ENCODE measurements at regions not wholly inside any gene's neighbourhood (a gene's known extent, or its start where the extent isn't known, plus 50 kb on each side); places are given as distances from the start of the nearest gene placed in this dataset.

- H3K9me3 ChIP-seq (ENCODE audit: control insufficient read depth, insufficient read depth, low read depth, low read length), result no peaks in the 10 kb centered on the region
- DNase-seq (ENCODE audit: low read depth, low spot score) (no peak), ATAC-seq (no peak)
- H3K27ac ChIP-seq (ENCODE audit: low read length), result no peak overlapping the region
- in situ Hi-C loops (cut with HindIII; ENCODE audit: low pct_unique_long_range_greater_than_20kb, low sequenced_read_pairs), result no loop called here
- CTCF ChIA-PET, result no interaction called here
- intact Hi-C loops (cut with micrococcal nuclease; ENCODE audit: unreplicated experiment), result no loop called here
- H3K4me3 ChIP-seq (ENCODE audit: low read depth in 2 of 2, low read length in 2 of 2), result no peak overlapping the region
- BruUV-seq (replicated peaks), result no TSS peak
- H3K4me1 ChIP-seq (ENCODE audit: control insufficient read depth, insufficient read depth, low read length), result no peaks in the 10 kb centered on the region
- POLR2A ChIA-PET, result no interaction called here
- H3K36me3 ChIP-seq (ENCODE audit: control insufficient read depth, insufficient read depth, low read length), result no peaks in the 10 kb centered on the region
- H3K27me3 ChIP-seq (ENCODE audit: control insufficient read depth, insufficient read depth, low read length), result no peaks in the 10 kb centered on the region
- TF ChIP-seq CTCF (IDR thresholded peaks at IDR 0.05), result no peak
- TF ChIP-seq SIN3A (IDR thresholded peaks at IDR 0.05; ENCODE audit: borderline replicate concordance, insufficient read depth, low read depth, low read length), result no peak
- TF ChIP-seq REST (IDR thresholded peaks at IDR 0.05; ENCODE audit: insufficient read depth in 1 of 2, low read depth in 2 of 2, low read length in 1 of 2), result no peak
- no peak for TF ChIP-seq TCF7L2 (IDR thresholded peaks at IDR 0.05; ENCODE audit: low read depth, low read length)
- no peak for TF ChIP-seq POLR2AphosphoS5 (IDR thresholded peaks at IDR 0.05; ENCODE audit: low read depth, low read length)
These were observed 1215.3 kb downstream of the PCDH18 start for GRCh38 chr4:136316961-136317360.

GRCh38 chr4:136314686-136315085, 1217.6 kb downstream of the PCDH18 start:
- Histone ChIP-seq H3K27ac (ENCODE audit: low read length) (no peak overlapping the region), H3K36me3 (ENCODE audit: control insufficient read depth, insufficient read depth, low read length) (no peaks in the 10 kb centered on the region), H3K4me3 (ENCODE audit: low read depth in 2 of 2, low read length in 2 of 2) (no peak overlapping the region), H3K4me1 (ENCODE audit: control insufficient read depth, insufficient read depth, low read length) (no peaks in the 10 kb centered on the region), H3K27me3 (ENCODE audit: control insufficient read depth, insufficient read depth, low read length) (no peaks in the 10 kb centered on the region), H3K9me3 (ENCODE audit: control insufficient read depth, insufficient read depth, low read depth, low read length) (no peaks in the 10 kb centered on the region)
- in situ Hi-C loops (cut with HindIII; ENCODE audit: low pct_unique_long_range_greater_than_20kb, low sequenced_read_pairs) (no loop called here), intact Hi-C loops (cut with micrococcal nuclease; ENCODE audit: unreplicated experiment) (no loop called here)
- no peak for TF ChIP-seq REST (IDR thresholded peaks at IDR 0.05; ENCODE audit: insufficient read depth in 1 of 2, low read depth in 2 of 2, low read length in 1 of 2)
- TF ChIP-seq SIN3A (IDR thresholded peaks at IDR 0.05; ENCODE audit: borderline replicate concordance, insufficient read depth, low read depth, low read length), result no peak
- TF ChIP-seq CTCF (IDR thresholded peaks at IDR 0.05), result no peak
- no peak for TF ChIP-seq POLR2AphosphoS5 (IDR thresholded peaks at IDR 0.05; ENCODE audit: low read depth, low read length)
- TF ChIP-seq TCF7L2 (IDR thresholded peaks at IDR 0.05; ENCODE audit: low read depth, low read length), result no peak
- DNase-seq (ENCODE audit: low read depth, low spot score) (no peak), ATAC-seq (no peak)
- ChIA-PET CTCF (no interaction called here), POLR2A (no interaction called here)
- BruUV-seq (replicated peaks), result no TSS peak

Data from Panc1 (cell line).